Testis (tissue), 2 donors: ENCODE measurements at regions not wholly inside any gene's neighbourhood (a gene's known extent, or its start where the extent isn't known, plus 50 kb on each side); places are given as distances from the start of the nearest gene placed in this dataset.

Experiments used
- CTCF ChIP-seq, 3 experiments: fragments of 450-650 bp in 2 of 3; fragments of 200-600 bp in 1 of 3; sonication (generic) in 1 of 3; IDR thresholded peaks; one replicate each; pipeline ENCODE4 v1.5.1; 2016 to 2019; ENCODE audit warnings: antibody characterized with exemption in 3 of 3, mild to moderate bottlenecking in 2 of 3, moderate library complexity in 1 of 3
- POLR2A ChIP-seq: fragments of 450-650 bp; IDR thresholded peaks from one replicate; pipeline ENCODE4 v1.6.1; 2017; ENCODE audit warnings: antibody characterized with exemption, mild to moderate bottlenecking, moderate library complexity

DNA sequence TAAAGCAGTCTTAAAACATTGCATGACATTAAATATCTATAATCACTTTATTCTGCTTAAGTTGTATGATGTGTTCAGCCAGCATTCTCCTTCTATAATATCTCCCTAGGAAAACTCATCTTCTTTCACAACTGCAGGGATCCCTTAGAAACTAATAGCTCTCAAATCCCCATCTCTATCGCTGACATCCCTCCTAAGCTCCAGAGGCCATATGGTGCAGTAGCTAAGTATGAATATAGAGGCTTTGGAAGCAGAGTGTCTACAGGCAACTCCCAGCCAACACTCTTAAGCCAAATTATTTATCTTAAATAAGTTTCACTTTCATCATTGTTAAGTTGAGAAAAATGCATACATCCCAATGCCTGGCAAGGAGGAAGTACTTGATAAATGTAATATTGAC is 349.5 kb upstream of the MIR17HG start:
- no peak for TF ChIP-seq CTCF (IDR thresholded peaks at IDR 0.05)
- TF ChIP-seq POLR2A, result no peak
